HCT116 (cell line): ENCODE measurements at regions not wholly inside any gene's neighbourhood (a gene's known extent, or its start where the extent isn't known, plus 50 kb on each side); places are given as distances from the start of the nearest gene placed in this dataset.

Experiments used
- ATAC-seq: fragments of 200-7000 bp; cut with Tn5 transposase; 2 replicates; pipeline ENCODE4 v1.9.1; 2020; ENCODE audit warnings: mild to moderate bottlenecking, moderate library complexity
- BruUV-seq: library from RNA; stranded (reverse); fragments of 400-500 nt; replicated peaks from 2 replicates; lab custom pipeline; 2021; lab: Mats Ljungman, UMichigan
- CTCF ChIA-PET: fragments of 300-600 bp; sonication (Branson Sonifier 250); formaldehyde crosslinking; loops from one replicate; lab custom pipeline; 2021; ENCODE audit warnings: antibody characterized with exemption; lab: Charles Lee
- POLR2A ChIA-PET: fragments of 300-600, 350-600 bp; sonication (Branson Sonifier 250); formaldehyde crosslinking; loops from one replicate; lab custom pipeline; 2021; ENCODE audit warnings: antibody characterized with exemption; lab: Charles Lee
- RAD21 ChIA-PET, 2 experiments: fragments of 300-600 bp; sonication (Branson Sonifier 250); formaldehyde crosslinking; loops; one replicate each; lab custom pipeline; 2023; ENCODE audit warnings: low total read pairs in 2 of 2; ENCODE audit not compliant: uncharacterized antibody in 2 of 2, unreplicated experiment in 2 of 2, low non-redundant PET in 1 of 2; lab: Charles Lee
- DNase-seq: peaks from one replicate; pipeline ENCODE4 v3.0.0-alpha.2; 2010; ENCODE audit warnings: low read depth, low spot score
- H2AFZ ChIP-seq: fragments of 200-600 bp; shearing (Covaris generic), sonication (generic); 2 replicates; pipeline ENCODE4 v1.6.1; 2017; ENCODE audit warnings: low read depth, mixed run types, mixed read lengths, antibody characterized with exemption, low read length; ENCODE audit not compliant: poor library complexity, severe bottlenecking
- H3K27ac ChIP-seq: 2 replicates; pipeline ENCODE4 v1.5.1; 2012; ENCODE audit warnings: low read depth, low read length
- H3K27me3 ChIP-seq: fragments of 200-600 bp; sonication (generic); 2 replicates; pipeline ENCODE4 v1.6.1; 2016; ENCODE audit warnings: mixed run types, low read length, mixed read lengths; ENCODE audit not compliant: insufficient read depth
- H3K36me3 ChIP-seq, 2 experiments: fragments of 200-500 bp in 1 of 2; fragments of 200-600 bp in 1 of 2; sonication (Bioruptor generic) in 1 of 2; sonication (generic) in 1 of 2; 2 replicates each; pipeline versions ENCODE4 v1.5.1 to v1.6.1; 2014 to 2016; ENCODE audit warnings: low read length in 2 of 2, inconsistent platforms in 1 of 2, mixed read lengths in 1 of 2, mixed run types in 1 of 2; ENCODE audit not compliant: insufficient read depth in 2 of 2, control insufficient read depth in 1 of 2
- H3K4me1 ChIP-seq, 2 experiments: fragments of 200-600 bp in 1 of 2; sonication (generic) in 1 of 2; 2 replicates each; pipeline versions ENCODE4 v1.5.1 to v1.6.1; 2012 to 2017; ENCODE audit warnings: low read length in 2 of 2, inconsistent platforms in 1 of 2, mild to moderate bottlenecking in 1 of 2, mixed read lengths in 1 of 2, mixed run types in 1 of 2, moderate library complexity in 1 of 2; ENCODE audit not compliant: insufficient read depth in 2 of 2, control insufficient read depth in 1 of 2
- H3K4me2 ChIP-seq: fragments of 200-600 bp; sonication (generic); 2 replicates; pipeline ENCODE4 v1.6.1; 2017; ENCODE audit warnings: mixed run types, low read length, mixed read lengths
- H3K4me3 ChIP-seq, 2 experiments: fragments of 200-600 bp in 1 of 2; sonication (generic) in 1 of 2; replicated peaks in 1 of 2; 2 replicates each; pipeline ENCODE4 v1.5.1; 2011 to 2016; ENCODE audit warnings: low read length in 2 of 2, control low read depth in 1 of 2, low read depth in 1 of 2, mild to moderate bottlenecking in 1 of 2, mixed read lengths in 1 of 2, mixed run types in 1 of 2
- H3K79me2 ChIP-seq: fragments of 200-600 bp; sonication (generic); 2 replicates; pipeline ENCODE4 v1.6.1; 2017; ENCODE audit warnings: mild to moderate bottlenecking, mixed run types, low read length, moderate library complexity, mixed read lengths; ENCODE audit not compliant: insufficient read depth
- H3K9ac ChIP-seq: fragments of 200-600 bp; sonication (generic); 2 replicates; pipeline ENCODE4 v1.6.1; 2016; ENCODE audit warnings: low read length, mixed read lengths
- H3K9me2 ChIP-seq: fragments of 200-600 bp; sonication (generic), shearing (Covaris generic); 2 replicates; pipeline ENCODE4 v1.6.1; 2017; ENCODE audit warnings: mixed run types, mild to moderate bottlenecking, moderate library complexity; ENCODE audit not compliant: insufficient read depth
- H3K9me3 ChIP-seq, 2 experiments: fragments of 200-500 bp in 1 of 2; fragments of 200-600 bp in 1 of 2; sonication (Bioruptor generic) in 1 of 2; sonication (generic) in 1 of 2; 2 replicates each; pipeline ENCODE4 v1.6.1; 2014 to 2017; ENCODE audit warnings: low read length in 2 of 2, mixed read lengths in 2 of 2, inconsistent platforms in 1 of 2, low read depth in 1 of 2, mild to moderate bottlenecking in 1 of 2, mixed run types in 1 of 2, moderate library complexity in 1 of 2; ENCODE audit not compliant: control insufficient read depth in 1 of 2, insufficient read depth in 1 of 2
- H4K20me1 ChIP-seq: fragments of 200-600 bp; sonication (generic), shearing (Covaris generic); 2 replicates; pipeline ENCODE4 v1.6.1; 2017; ENCODE audit warnings: mixed run types, mild to moderate bottlenecking, moderate library complexity; ENCODE audit not compliant: insufficient read depth
- CBX3 ChIP-seq: IDR thresholded peaks from 2 replicates; pipeline ENCODE4 v1.6.1; 2012; ENCODE audit warnings: low read depth
- CEBPB ChIP-seq: IDR thresholded peaks from 2 replicates; pipeline ENCODE4 v1.6.1; 2012; ENCODE audit warnings: low read depth
- CTCF ChIP-seq, 3 experiments: fragments of 200-600 bp in 1 of 3; sonication (generic) in 1 of 3; IDR thresholded peaks in 2 of 3; conservative IDR thresholded peaks in 1 of 3; 2 replicates each; pipeline ENCODE4 v1.5.1; 2012 to 2017; ENCODE audit warnings: low read depth in 2 of 3, low read length in 2 of 3, antibody characterized with exemption in 1 of 3, borderline replicate concordance in 1 of 3, control low read depth in 1 of 3, mild to moderate bottlenecking in 1 of 3, mixed read lengths in 1 of 3, mixed run types in 1 of 3, moderate library complexity in 1 of 3; ENCODE audit not compliant: insufficient read depth in 1 of 3
- EZH2 ChIP-seq: fragments of 200-600 bp; sonication (generic); IDR thresholded peaks from 2 replicates; pipeline ENCODE4 v1.6.1; 2017; ENCODE audit warnings: antibody characterized with exemption, mixed run types
- FOSL1 ChIP-seq: IDR thresholded peaks from 2 replicates; pipeline ENCODE4 v1.6.1; 2012; ENCODE audit warnings: low read depth
- JUND ChIP-seq: IDR thresholded peaks from 2 replicates; pipeline ENCODE4 v1.6.1; 2012
- POLR2A ChIP-seq: IDR thresholded peaks from 2 replicates; pipeline ENCODE4 v1.7.0; 2011; ENCODE audit warnings: borderline replicate concordance; ENCODE audit not compliant: insufficient read depth, insufficient read length; ENCODE audit errors: extremely low read depth
- POLR2AphosphoS5 ChIP-seq: IDR thresholded peaks from 2 replicates; pipeline ENCODE4 v1.6.1; 2011; ENCODE audit warnings: mild to moderate bottlenecking, low read depth, low read length, moderate library complexity
- RAD21 ChIP-seq: IDR thresholded peaks from 2 replicates; pipeline ENCODE4 v1.6.1; 2012; ENCODE audit warnings: low read depth, mild to moderate bottlenecking
- REST ChIP-seq: IDR thresholded peaks from 2 replicates; pipeline ENCODE4 v1.6.1; 2012; ENCODE audit warnings: low read depth
- SIN3A ChIP-seq: IDR thresholded peaks from 2 replicates; pipeline ENCODE4 v1.6.1; 2012; ENCODE audit warnings: low read depth
- SP1 ChIP-seq: IDR thresholded peaks from 2 replicates; pipeline ENCODE4 v1.6.1; 2012; ENCODE audit warnings: low read depth
- YY1 ChIP-seq: IDR thresholded peaks from 2 replicates; pipeline ENCODE4 v1.6.1; 2011; ENCODE audit warnings: low read length, low read depth, moderate library complexity, mild to moderate bottlenecking; ENCODE audit not compliant: insufficient replicate concordance; ENCODE audit errors: extremely low read depth
- ZBTB33 ChIP-seq: IDR thresholded peaks from 2 replicates; pipeline ENCODE4 v1.6.1; 2011; ENCODE audit warnings: mild to moderate bottlenecking, low read length, moderate library complexity; ENCODE audit not compliant: insufficient replicate concordance; ENCODE audit errors: extremely low read depth
- ZFX ChIP-seq: fragments of 450-650 bp; IDR thresholded peaks from 2 replicates; pipeline ENCODE4 v1.6.1; 2017
- intact Hi-C: fragments of 100-400 bp; cut with micrococcal nuclease; formaldehyde crosslinking; loops from 2 replicates; pipeline ENCODE4 v1.10.0; 2022

- no peaks in the 10 kb centered on the region for H3K79me2 ChIP-seq
- no peak for ATAC-seq
- no peaks in the 10 kb centered on the region for H3K9me2 ChIP-seq
- H3K27me3 ChIP-seq, result no peaks in the 10 kb centered on the region
- BruUV-seq, result no TSS peak
- ChIA-PET POLR2A (no interaction called here), RAD21 (no interaction called here), CTCF (no interaction called here)
- no peak overlapping the region for H3K9ac ChIP-seq
- no peak overlapping the region for H3K27ac ChIP-seq
- no peaks in the 10 kb centered on the region for H4K20me1 ChIP-seq
- DNase-seq, result no peak
- H3K4me2 ChIP-seq, result no peak overlapping the region
- H3K4me1 ChIP-seq, result peaks cover 0 to 7% of the 10 kb centered on the region in 2 experiments; a peak in 2 of 4 replicates
- H3K9me3 ChIP-seq, result no peaks in the 10 kb centered on the region
- H3K4me3 ChIP-seq, result no peak overlapping the region
- no peaks in the 10 kb centered on the region for H3K36me3 ChIP-seq
- TF ChIP-seq REST (no peak), SIN3A (no peak), ZFX (no peak), SP1 (no peak)
- TF ChIP-seq, all 23 proteins: peak for 0
- no peak overlapping the region for H2AFZ ChIP-seq
- intact Hi-C loops, result no loop called here
Observed at GRCh38 chr4:100117750-100118149, 72.5 kb downstream of the DDIT4L start.

GRCh38 chr4:100114909-100115308, 75.4 kb downstream of the DDIT4L start:
- Histone ChIP-seq H3K9ac (no peak overlapping the region), H3K27ac (no peak overlapping the region), H3K27me3 (no peaks in the 10 kb centered on the region), H2AFZ (no peak overlapping the region), H3K9me2 (no peaks in the 10 kb centered on the region), H3K4me1 (peaks cover 0 to 7% of the 10 kb centered on the region in 2 experiments; a peak in 2 of 4 replicates), H3K79me2 (no peaks in the 10 kb centered on the region), H3K36me3 (no peaks in the 10 kb centered on the region), H3K4me3 (no peak overlapping the region), H3K9me3 (no peaks in the 10 kb centered on the region), H4K20me1 (no peaks in the 10 kb centered on the region), H3K4me2 (no peak overlapping the region)
- BruUV-seq, result no TSS peak
- ATAC-seq (no peak), DNase-seq (no peak)
- ChIA-PET POLR2A (no interaction called here), CTCF (no interaction called here), RAD21 (no interaction called here)
- intact Hi-C loops, result no loop called here
- TF ChIP-seq CEBPB (no peak), POLR2AphosphoS5 (no peak), ZFX (no peak), CBX3 (no peak), YY1 (no peak), SP1 (no peak), EZH2 (no peak), CTCF (IDR thresholded peaks at IDR 0.05 in 2 of 3, conservative IDR thresholded peaks at IDR 0.05 in 1 of 3; ENCODE audit: borderline replicate concordance in 1 of 3, insufficient read depth in 1 of 3, low read depth in 2 of 3, low read length in 2 of 3) (no peak), FOSL1 (no peak), POLR2A (no peak), RAD21 (no peak), ZBTB33 (no peak), JUND (no peak)
